K562 (cell line): ENCODE measurements at regions not wholly inside any gene's neighbourhood (a gene's known extent, or its start where the extent isn't known, plus 50 kb on each side); places are given as distances from the start of the nearest gene placed in this dataset.
A peak's percentile ranks its signal among the peaks of the same experiment; 100 is the strongest.

ENCODE experiments used
- ARHGAP35 ChIP-seq: fragments of 450-650 bp; IDR thresholded peaks from 2 replicates; pipeline ENCODE4 v1.6.1; 2018; ENCODE audit not compliant: partially characterized antibody
- ARID1B ChIP-seq: fragments of 450-650 bp; IDR thresholded peaks from 2 replicates; pipeline ENCODE4 v1.6.1; 2016; ENCODE audit warnings: antibody characterized with exemption, mild to moderate bottlenecking, inconsistent platforms
- CHCHD3 ChIP-seq: fragments of 250-450 bp; sonication (Bioruptor Pico); IDR thresholded peaks from 2 replicates; pipeline ENCODE4 v2.1.2; 2022; ENCODE audit warnings: mild to moderate bottlenecking
- COPS2 ChIP-seq: fragments of 450-650 bp; conservative IDR thresholded peaks from 2 replicates; pipeline ENCODE4 v1.6.1; 2016; ENCODE audit warnings: mild to moderate bottlenecking, moderate library complexity
- CREBBP ChIP-seq: IDR thresholded peaks from one replicate; pipeline ENCODE4 v1.6.1; 2012; ENCODE audit warnings: low read depth, mild to moderate bottlenecking, control low read depth, inconsistent platforms, low read length
- EP300 ChIP-seq: IDR thresholded peaks from 2 replicates; pipeline ENCODE4 v1.6.1; 2012; ENCODE audit warnings: low read length, improper control_type of control experiment
- EWSR1 ChIP-seq: fragments of 450-650 bp; IDR thresholded peaks from 2 replicates; pipeline ENCODE4 v1.6.1; 2018; ENCODE audit warnings: borderline replicate concordance, mild to moderate bottlenecking, low read depth, moderate library complexity; ENCODE audit not compliant: partially characterized antibody
- FOS ChIP-seq: IDR thresholded peaks from 3 replicates; pipeline ENCODE4 v1.6.1; 2011; ENCODE audit not compliant: insufficient read length; ENCODE audit errors: extremely low read depth
- GATA2 ChIP-seq: sonication (generic); formaldehyde crosslinking; IDR thresholded peaks from 2 replicates; pipeline ENCODE4 v1.4.0; 2020; ENCODE audit warnings: mild to moderate bottlenecking, missing genetic modification reagents
- IRF2 ChIP-seq: sonication (generic); formaldehyde crosslinking; IDR thresholded peaks from 2 replicates; pipeline ENCODE4 v1.8.1; 2022; ENCODE audit warnings: mild to moderate bottlenecking, missing genetic modification reagents
- NCOA2 ChIP-seq, 2 experiments: fragments of 450-650 bp; IDR thresholded peaks; 2 replicates each; pipeline ENCODE4 v1.6.1; 2018; ENCODE audit warnings: mild to moderate bottlenecking in 2 of 2, moderate library complexity in 1 of 2; ENCODE audit not compliant: partially characterized antibody in 2 of 2
- NELFE ChIP-seq: IDR thresholded peaks from 2 replicates; pipeline ENCODE4 v1.6.1; 2011; ENCODE audit warnings: mild to moderate bottlenecking; ENCODE audit not compliant: insufficient read depth, insufficient read length
- NR1H2 ChIP-seq: sonication (generic); formaldehyde crosslinking; IDR thresholded peaks from 2 replicates; pipeline ENCODE4 v1.4.0; 2020; ENCODE audit warnings: mild to moderate bottlenecking, missing genetic modification reagents
- POLR2G ChIP-seq: fragments of 200-400 bp; formaldehyde crosslinking; IDR thresholded peaks from 2 replicates; pipeline ENCODE4 v1.6.1; 2017; ENCODE audit warnings: low read depth, mild to moderate bottlenecking, antibody characterized with exemption, low read length, moderate library complexity
- POU5F1 ChIP-seq: fragments of 150-350 bp; IDR thresholded peaks from 2 replicates; pipeline ENCODE4 v1.6.1; 2014; ENCODE audit warnings: borderline replicate concordance, low read length, low read depth, mild to moderate bottlenecking; ENCODE audit not compliant: partially characterized antibody
- STAT5B ChIP-seq: fragments of 250-450 bp; sonication (Bioruptor Pico); IDR thresholded peaks from 2 replicates; pipeline ENCODE4 v1.8.0; 2021; ENCODE audit warnings: mild to moderate bottlenecking, inconsistent platforms
- ZNF124 ChIP-seq: sonication (generic); formaldehyde crosslinking; IDR thresholded peaks from 2 replicates; pipeline ENCODE4 v1.8.1; 2022; ENCODE audit warnings: missing genetic modification reagents
- ZNF143 ChIP-seq: sonication (generic); formaldehyde crosslinking; IDR thresholded peaks from 2 replicates; pipeline ENCODE4 v1.9.0; 2022; ENCODE audit warnings: mild to moderate bottlenecking, missing genetic modification reagents
- TF ChIP-seq, protein P1 (sequence below): sonication (generic); formaldehyde crosslinking; IDR thresholded peaks from 2 replicates; pipeline ENCODE4 v1.8.0; 2023; ENCODE audit warnings: mild to moderate bottlenecking, missing genetic modification reagents
- TF ChIP-seq, protein P2 (sequence below): fragments of 200-400 bp; formaldehyde crosslinking; IDR thresholded peaks from 2 replicates; pipeline ENCODE4 v1.6.1; 2017; ENCODE audit warnings: mild to moderate bottlenecking, low read depth, low read length, moderate library complexity
- TF ChIP-seq, protein P3 (sequence below): IDR thresholded peaks from 3 replicates; pipeline ENCODE4 v1.6.1; 2011; ENCODE audit warnings: borderline replicate concordance, mild to moderate bottlenecking, moderate library complexity; ENCODE audit not compliant: insufficient read length; ENCODE audit errors: extremely low read depth

DNA sequence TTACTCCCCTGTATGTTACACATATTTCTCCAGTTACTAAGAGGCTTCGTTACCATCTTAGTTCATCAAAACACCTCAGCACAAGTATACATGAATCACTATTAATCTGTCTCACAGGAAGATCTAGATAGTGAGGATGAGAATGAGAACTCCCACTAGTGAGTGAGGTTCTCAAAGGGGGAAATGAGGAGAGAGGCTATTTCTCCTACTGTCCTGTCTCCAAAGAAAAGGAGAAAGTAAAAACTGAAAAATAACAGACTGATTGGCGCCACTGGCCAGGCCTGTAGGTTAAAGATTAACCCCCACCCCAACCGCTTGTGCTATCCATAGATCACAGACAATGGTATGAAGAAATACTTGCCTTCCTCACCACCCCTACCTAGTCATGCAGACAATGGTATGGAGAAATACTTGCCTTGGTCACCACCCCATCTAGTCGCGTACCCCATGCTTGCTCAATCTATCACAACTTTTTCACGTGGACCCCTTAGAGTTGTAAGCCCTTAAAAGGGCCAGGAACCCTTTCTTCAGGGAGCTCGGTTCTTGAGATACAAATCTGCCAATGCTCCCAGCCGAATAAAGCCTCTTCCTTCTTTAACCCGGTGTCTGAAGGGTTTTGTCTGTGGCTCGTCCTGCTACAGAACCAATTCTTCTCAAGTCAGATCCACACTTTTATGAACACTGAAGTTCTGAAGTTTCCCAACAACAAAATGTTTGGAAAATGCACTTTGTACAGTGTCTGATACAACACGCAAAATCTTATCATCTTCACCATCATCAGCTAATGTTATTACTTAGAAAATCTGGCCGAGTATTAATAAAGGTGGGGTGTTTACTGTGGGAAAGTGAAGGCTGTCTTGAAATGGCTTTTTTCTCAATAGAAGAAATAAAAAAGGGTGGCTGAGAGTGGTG, 598.1 kb downstream of the UQCRFS1 start (continued):
- no peak for TF ChIP-seq FOS
- no peak for TF ChIP-seq ZNF143 (CRISPR knock-in tag)
- no peak for TF ChIP-seq IRF2
- no peak for TF ChIP-seq CREBBP
- TF ChIP-seq GATA2 (CRISPR knock-in tag): peak; percentile 62
- peak; percentile 76 for TF ChIP-seq EWSR1
- no peak for TF ChIP-seq ARHGAP35
- TF ChIP-seq EP300: peak; percentile 85
- TF ChIP-seq STAT5B (CRISPR knock-in tag): no peak
- TF ChIP-seq, protein P1, sequence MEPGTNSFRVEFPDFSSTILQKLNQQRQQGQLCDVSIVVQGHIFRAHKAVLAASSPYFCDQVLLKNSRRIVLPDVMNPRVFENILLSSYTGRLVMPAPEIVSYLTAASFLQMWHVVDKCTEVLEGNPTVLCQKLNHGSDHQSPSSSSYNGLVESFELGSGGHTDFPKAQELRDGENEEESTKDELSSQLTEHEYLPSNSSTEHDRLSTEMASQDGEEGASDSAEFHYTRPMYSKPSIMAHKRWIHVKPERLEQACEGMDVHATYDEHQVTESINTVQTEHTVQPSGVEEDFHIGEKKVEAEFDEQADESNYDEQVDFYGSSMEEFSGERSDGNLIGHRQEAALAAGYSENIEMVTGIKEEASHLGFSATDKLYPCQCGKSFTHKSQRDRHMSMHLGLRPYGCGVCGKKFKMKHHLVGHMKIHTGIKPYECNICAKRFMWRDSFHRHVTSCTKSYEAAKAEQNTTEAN (CRISPR knock-in tag): peak; percentile 52; the same call in 1 of the 2 replicates
- TF ChIP-seq, protein P2, sequence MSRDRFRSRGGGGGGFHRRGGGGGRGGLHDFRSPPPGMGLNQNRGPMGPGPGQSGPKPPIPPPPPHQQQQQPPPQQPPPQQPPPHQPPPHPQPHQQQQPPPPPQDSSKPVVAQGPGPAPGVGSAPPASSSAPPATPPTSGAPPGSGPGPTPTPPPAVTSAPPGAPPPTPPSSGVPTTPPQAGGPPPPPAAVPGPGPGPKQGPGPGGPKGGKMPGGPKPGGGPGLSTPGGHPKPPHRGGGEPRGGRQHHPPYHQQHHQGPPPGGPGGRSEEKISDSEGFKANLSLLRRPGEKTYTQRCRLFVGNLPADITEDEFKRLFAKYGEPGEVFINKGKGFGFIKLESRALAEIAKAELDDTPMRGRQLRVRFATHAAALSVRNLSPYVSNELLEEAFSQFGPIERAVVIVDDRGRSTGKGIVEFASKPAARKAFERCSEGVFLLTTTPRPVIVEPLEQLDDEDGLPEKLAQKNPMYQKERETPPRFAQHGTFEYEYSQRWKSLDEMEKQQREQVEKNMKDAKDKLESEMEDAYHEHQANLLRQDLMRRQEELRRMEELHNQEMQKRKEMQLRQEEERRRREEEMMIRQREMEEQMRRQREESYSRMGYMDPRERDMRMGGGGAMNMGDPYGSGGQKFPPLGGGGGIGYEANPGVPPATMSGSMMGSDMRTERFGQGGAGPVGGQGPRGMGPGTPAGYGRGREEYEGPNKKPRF: no peak
- TF ChIP-seq POLR2G: peak; percentile 51
- TF ChIP-seq, protein P3, sequence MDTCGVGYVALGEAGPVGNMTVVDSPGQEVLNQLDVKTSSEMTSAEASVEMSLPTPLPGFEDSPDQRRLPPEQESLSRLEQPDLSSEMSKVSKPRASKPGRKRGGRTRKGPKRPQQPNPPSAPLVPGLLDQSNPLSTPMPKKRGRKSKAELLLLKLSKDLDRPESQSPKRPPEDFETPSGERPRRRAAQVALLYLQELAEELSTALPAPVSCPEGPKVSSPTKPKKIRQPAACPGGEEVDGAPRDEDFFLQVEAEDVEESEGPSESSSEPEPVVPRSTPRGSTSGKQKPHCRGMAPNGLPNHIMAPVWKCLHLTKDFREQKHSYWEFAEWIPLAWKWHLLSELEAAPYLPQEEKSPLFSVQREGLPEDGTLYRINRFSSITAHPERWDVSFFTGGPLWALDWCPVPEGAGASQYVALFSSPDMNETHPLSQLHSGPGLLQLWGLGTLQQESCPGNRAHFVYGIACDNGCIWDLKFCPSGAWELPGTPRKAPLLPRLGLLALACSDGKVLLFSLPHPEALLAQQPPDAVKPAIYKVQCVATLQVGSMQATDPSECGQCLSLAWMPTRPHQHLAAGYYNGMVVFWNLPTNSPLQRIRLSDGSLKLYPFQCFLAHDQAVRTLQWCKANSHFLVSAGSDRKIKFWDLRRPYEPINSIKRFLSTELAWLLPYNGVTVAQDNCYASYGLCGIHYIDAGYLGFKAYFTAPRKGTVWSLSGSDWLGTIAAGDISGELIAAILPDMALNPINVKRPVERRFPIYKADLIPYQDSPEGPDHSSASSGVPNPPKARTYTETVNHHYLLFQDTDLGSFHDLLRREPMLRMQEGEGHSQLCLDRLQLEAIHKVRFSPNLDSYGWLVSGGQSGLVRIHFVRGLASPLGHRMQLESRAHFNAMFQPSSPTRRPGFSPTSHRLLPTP: no peak
- no peak; the same call in 1 of the 2 replicates for TF ChIP-seq CHCHD3 (CRISPR knock-in tag)
- peak; percentile 98 for TF ChIP-seq ZNF124
- TF ChIP-seq NELFE: no peak
- no peak for TF ChIP-seq NCOA2 (IDR thresholded peaks at IDR 0.05; ENCODE audit: partially characterized antibody in 2 of 2)
- no peak for TF ChIP-seq COPS2
- peak; percentile 81 for TF ChIP-seq ARID1B
- no peak for TF ChIP-seq NR1H2
- no peak for TF ChIP-seq POU5F1
